Pancreas (tissue), 10 donors: ENCODE measurements at regions not wholly inside any gene's neighbourhood (a gene's known extent, or its start where the extent isn't known, plus 50 kb on each side); places are given as distances from the start of the nearest gene placed in this dataset.
"Not testable (repeated sequence)": the region's sequence is repeated elsewhere in the genome, so short reads cannot be mapped to it uniquely, and the experiment has no call there.

Experiments used
- ATAC-seq, 4 donors: fragments of 200-7000 bp; cut with Tn5 transposase; one replicate each; pipeline versions ENCODE4 v1.8.0 to v1.9.1; 2020; ENCODE audit warnings: mild to moderate bottlenecking in 4 of 4, moderate library complexity in 4 of 4
- DNase-seq, 6 donors: peaks; one replicate each; pipeline ENCODE4 v3.0.0-alpha.2; 2020
- FAIRE-seq: peaks from 2 replicates; lab custom pipeline; 2012; peaks lifted over from hg19 to GRCh38; lab: Jason Lieb, UNC
- H3K27ac ChIP-seq, 4 donors: fragments of 200-600 bp; sonication (generic); 1 replicate in 3 of 4; 2 replicates in 1 of 4; pipeline versions ENCODE4 v1.5.0 to v1.8.0; 2020
- H3K27me3 ChIP-seq, 4 donors: fragments of 200-600 bp; one replicate each; pipeline ENCODE4 v1.8.0; 2021
- H3K36me3 ChIP-seq, 3 donors: fragments of 200-600 bp; sonication (generic) in 1 of 3; one replicate each; pipeline versions ENCODE4 v1.5.0 to v1.8.0; 2020 to 2021
- H3K4me1 ChIP-seq, 3 donors: fragments of 200-600 bp; one replicate each; pipeline ENCODE4 v1.8.0; 2021
- H3K4me3 ChIP-seq, 4 donors: fragments of 200-600 bp; sonication (generic) in 2 of 4; one replicate each; pipeline versions ENCODE4 v1.5.0 to v1.8.0; 2020 to 2021
- H3K9me3 ChIP-seq, 4 donors: fragments of 200-600 bp; one replicate each; pipeline ENCODE4 v1.8.0; 2021
- WGBS, 2 donors: extraction: QIAGEN DNeasy Blood & Tissue Kit; methylation state at CpG; one replicate each; pipeline ENCODE4 v1.1.7; 2013; 5-methylcytosine and 5-hydroxymethylcytosine counted together
- intact Hi-C, 3 donors: fragments of 100-400 bp; cut with DNase I; formaldehyde crosslinking; loops; one replicate each; pipeline versions ENCODE4 v1.11.1 to v1.14.2; 2022
- TF ChIP-seq, protein P1 (sequence below), 4 donors: fragments of 200-600 bp; sonication (generic) in 3 of 4; IDR thresholded peaks; one replicate each; pipeline versions ENCODE4 v1.5.0 to v1.8.0; 2021; ENCODE audit warnings: antibody characterized with exemption in 4 of 4
- donor health status: healthy with polysubstance abuse.
- donor health status: DM: no; HTN: no; CAD: no; lungs with moderate emphysema.
- donor health status: DM: no; HTN: no; CAD: no.
- donor health status: control.
- donor health status: control.
- donor health status: Bipolar disorder and iron deficiency.
- donor health status: DM: yes; HTN: yes; CAD: no.
- donor health status: DM: no; HTN: no; CAD: no.
- donor health status: DM: no; HTN: no; CAD: no.
- donor health status: DM: yes; HTN: yes; CAD: no.

GRCh38 chr5:145015146-145015545, 820.0 kb downstream of the PRELID2 start:
- no peaks in the 10 kb centered on the region for H3K4me1 ChIP-seq
- no peak overlapping the region for H3K4me3 ChIP-seq
- no peak for DNase-seq
- TF ChIP-seq, protein P1, sequence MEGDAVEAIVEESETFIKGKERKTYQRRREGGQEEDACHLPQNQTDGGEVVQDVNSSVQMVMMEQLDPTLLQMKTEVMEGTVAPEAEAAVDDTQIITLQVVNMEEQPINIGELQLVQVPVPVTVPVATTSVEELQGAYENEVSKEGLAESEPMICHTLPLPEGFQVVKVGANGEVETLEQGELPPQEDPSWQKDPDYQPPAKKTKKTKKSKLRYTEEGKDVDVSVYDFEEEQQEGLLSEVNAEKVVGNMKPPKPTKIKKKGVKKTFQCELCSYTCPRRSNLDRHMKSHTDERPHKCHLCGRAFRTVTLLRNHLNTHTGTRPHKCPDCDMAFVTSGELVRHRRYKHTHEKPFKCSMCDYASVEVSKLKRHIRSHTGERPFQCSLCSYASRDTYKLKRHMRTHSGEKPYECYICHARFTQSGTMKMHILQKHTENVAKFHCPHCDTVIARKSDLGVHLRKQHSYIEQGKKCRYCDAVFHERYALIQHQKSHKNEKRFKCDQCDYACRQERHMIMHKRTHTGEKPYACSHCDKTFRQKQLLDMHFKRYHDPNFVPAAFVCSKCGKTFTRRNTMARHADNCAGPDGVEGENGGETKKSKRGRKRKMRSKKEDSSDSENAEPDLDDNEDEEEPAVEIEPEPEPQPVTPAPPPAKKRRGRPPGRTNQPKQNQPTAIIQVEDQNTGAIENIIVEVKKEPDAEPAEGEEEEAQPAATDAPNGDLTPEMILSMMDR (IDR thresholded peaks at IDR 0.05), result no peak
- ATAC-seq, result no peak
- intact Hi-C loops, result no loop called here
- FAIRE-seq, result no peak
- no peak overlapping the region for H3K27ac ChIP-seq
- H3K9me3 ChIP-seq, result no peaks in the 10 kb centered on the region
- no peaks in the 10 kb centered on the region for H3K36me3 ChIP-seq
- 36 to 38% methylated on average over 1 of the region's 1 CpG for WGBS, 2 donors
- no peaks in the 10 kb centered on the region for H3K27me3 ChIP-seq

DNA sequence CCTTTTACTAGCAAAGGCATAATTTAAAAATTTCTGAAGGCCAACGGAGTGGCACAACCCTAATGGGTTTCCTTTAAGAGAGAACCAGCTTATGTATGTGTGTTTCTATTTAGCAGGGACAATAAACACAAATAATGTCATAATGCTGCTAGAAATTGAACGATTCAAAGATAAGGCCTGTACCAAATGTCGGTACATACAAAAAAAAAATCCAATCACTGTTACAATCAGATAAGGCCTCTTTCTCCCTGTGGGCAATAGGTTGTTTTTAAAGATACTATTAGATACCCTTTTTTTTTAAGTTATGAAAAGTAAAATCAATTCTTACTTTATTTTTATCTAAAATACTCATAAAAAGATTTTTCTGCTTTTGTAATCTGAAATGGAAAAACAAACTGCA, 821.0 kb downstream of the PRELID2 start:
- Histone ChIP-seq H3K27ac (no peak overlapping the region), H3K27me3 (no peaks in the 10 kb centered on the region), H3K4me1 (no peaks in the 10 kb centered on the region), H3K9me3 (no peaks in the 10 kb centered on the region), H3K4me3 (no peak overlapping the region), H3K36me3 (no peaks in the 10 kb centered on the region)
- TF ChIP-seq, protein P1 (IDR thresholded peaks at IDR 0.05), result no peak
- no peak for ATAC-seq
- no peak for FAIRE-seq
- WGBS, 2 donors, result 54 to 67% methylated on average over 3 of the region's 3 CpGs
- intact Hi-C loops, result no loop called here
- DNase-seq, result no peak

DNA sequence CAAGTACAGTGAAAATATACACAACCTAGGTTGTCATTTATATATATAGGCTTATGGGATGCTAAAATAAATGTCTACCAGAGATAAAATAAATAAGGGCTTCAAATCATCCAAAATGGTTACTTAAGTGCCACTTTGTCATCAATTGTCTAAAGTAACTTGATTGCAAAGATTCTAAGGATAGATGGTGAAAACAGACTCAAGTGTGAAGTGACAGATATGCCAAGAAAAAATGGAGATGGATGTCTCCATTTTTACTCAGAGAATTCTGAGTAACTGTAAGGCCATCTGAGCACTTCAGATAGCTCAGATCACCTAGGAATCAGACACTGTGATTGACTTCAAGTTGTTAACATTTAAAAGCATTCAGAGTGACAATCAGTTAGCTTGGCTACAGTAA, 824.3 kb downstream of the PRELID2 start:
- DNase-seq, result no peak
- no peak for FAIRE-seq
- no peaks in the 10 kb centered on the region for H3K36me3 ChIP-seq
- H3K9me3 ChIP-seq, result no peaks in the 10 kb centered on the region
- no peaks in the 10 kb centered on the region for H3K27me3 ChIP-seq
- intact Hi-C loops, result no loop called here
- no peak for ATAC-seq
- no peak overlapping the region for H3K27ac ChIP-seq
- TF ChIP-seq, protein P1 (IDR thresholded peaks at IDR 0.05), result no peak
- H3K4me3 ChIP-seq, result no peak overlapping the region
- H3K4me1 ChIP-seq, result no peaks in the 10 kb centered on the region

DNA sequence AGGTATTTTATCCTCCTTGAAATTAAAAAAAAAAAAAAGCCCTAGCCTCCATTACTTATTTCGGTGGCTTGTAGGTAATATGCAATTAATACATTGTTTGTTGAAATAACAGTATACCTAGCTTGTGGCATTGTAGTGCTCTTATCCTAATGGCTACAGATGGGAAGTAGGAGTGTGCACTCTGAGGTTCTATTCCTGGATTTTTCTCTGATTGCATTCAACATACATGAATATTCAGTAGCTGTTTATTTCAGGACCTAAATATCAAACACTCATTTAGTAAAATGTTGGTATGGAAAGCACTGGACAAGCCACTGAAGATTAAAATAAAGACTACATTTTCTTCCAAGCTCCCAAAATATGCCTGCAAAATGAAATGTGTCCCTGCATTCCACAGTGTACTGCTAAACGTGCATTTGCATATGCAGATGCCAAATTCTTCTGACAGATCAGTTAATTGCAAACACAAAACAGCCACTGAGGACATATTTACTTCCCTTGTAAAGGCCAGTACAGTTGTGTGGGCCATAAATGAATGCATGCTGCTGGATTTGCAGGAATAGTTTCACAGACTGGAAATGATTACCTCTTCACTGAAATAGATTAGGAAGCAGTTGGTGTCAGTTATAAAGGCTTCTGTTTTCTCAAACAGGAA, 826.1 kb downstream of the PRELID2 start:
- FAIRE-seq (no peak), ATAC-seq (no peak), DNase-seq (no peak)
- no peak overlapping the region for H3K27ac ChIP-seq
- H3K27me3 ChIP-seq, result no peaks in the 10 kb centered on the region
- no peaks in the 10 kb centered on the region for H3K9me3 ChIP-seq
- no peaks in the 10 kb centered on the region for H3K36me3 ChIP-seq
- intact Hi-C loops, result no loop called here
- WGBS, 2 donors, result 59 to 67% methylated on average over 2 of the region's 2 CpGs
- TF ChIP-seq, protein P1 (IDR thresholded peaks at IDR 0.05), result no peak
- no peak overlapping the region for H3K4me3 ChIP-seq
- H3K4me1 ChIP-seq, result no peaks in the 10 kb centered on the region

- H3K36me3 ChIP-seq, FAIRE-seq, H3K4me1 ChIP-seq, H3K4me3 ChIP-seq, ATAC-seq, intact Hi-C loops, H3K27me3 ChIP-seq, H3K27ac ChIP-seq, DNase-seq, H3K9me3 ChIP-seq: not testable (repeated sequence)
Observed at GRCh38 chr5:144994356-144994755, 823.7 kb downstream of the KCTD16 start.
